Glutamatergic neuron (in vitro differentiated cells): ENCODE measurements at regions not wholly inside any gene's neighbourhood (a gene's known extent, or its start where the extent isn't known, plus 50 kb on each side); places are given as distances from the start of the nearest gene placed in this dataset.

Source experiments
- DNase-seq: peaks from one replicate; pipeline ENCODE4 v3.0.0; 2022
- H3K27ac Mint-ChIP-seq: one replicate; pipeline ENCODE4 v1.8.0; 2020; ENCODE audit warnings: mild to moderate bottlenecking, mixed read lengths, inconsistent platforms; ENCODE audit not compliant: unreplicated experiment
- H3K27me3 Mint-ChIP-seq: one replicate; pipeline ENCODE4 v1.8.0; 2020; ENCODE audit warnings: mild to moderate bottlenecking, moderate library complexity, mixed read lengths, inconsistent platforms; ENCODE audit not compliant: unreplicated experiment
- H3K36me3 Mint-ChIP-seq: one replicate; pipeline ENCODE4 v1.8.0; 2020; ENCODE audit warnings: mild to moderate bottlenecking, mixed read lengths, inconsistent platforms; ENCODE audit not compliant: unreplicated experiment
- H3K4me1 Mint-ChIP-seq: one replicate; pipeline ENCODE4 v1.8.0; 2020; ENCODE audit warnings: mild to moderate bottlenecking, low read depth, mixed read lengths, inconsistent platforms; ENCODE audit not compliant: unreplicated experiment
- H3K4me3 Mint-ChIP-seq: one replicate; pipeline ENCODE4 v1.8.0; 2020; ENCODE audit warnings: mild to moderate bottlenecking, mixed read lengths, inconsistent platforms; ENCODE audit not compliant: unreplicated experiment
- H3K9me3 Mint-ChIP-seq: one replicate; pipeline ENCODE4 v1.8.0; 2020; ENCODE audit warnings: mild to moderate bottlenecking, moderate library complexity, mixed read lengths, inconsistent platforms; ENCODE audit not compliant: unreplicated experiment
- CTCF ChIP-seq: fragments of 200-600 bp; sonication (generic); IDR thresholded peaks from one replicate; pipeline ENCODE4 v1.5.0; 2021; ENCODE audit not compliant: partially characterized antibody, unreplicated experiment

GRCh38 chr15:25535866-25536265 lies 97.0 kb upstream of the UBE3A start:
- no peak for TF ChIP-seq CTCF
- H3K27ac Mint-ChIP-seq: no peak overlapping the region
- H3K4me3 Mint-ChIP-seq: no peak overlapping the region
- no peaks in the 10 kb centered on the region for H3K4me1 Mint-ChIP-seq
- no peaks in the 10 kb centered on the region for H3K36me3 Mint-ChIP-seq
- DNase-seq: no peak
- peaks cover 1% of the 10 kb centered on the region for H3K9me3 Mint-ChIP-seq
- peaks cover 1% of the 10 kb centered on the region for H3K27me3 Mint-ChIP-seq

GRCh38 chr15:25534293-25534692 lies 95.5 kb upstream of the UBE3A start:
- no peak for TF ChIP-seq CTCF
- no peak overlapping the region for H3K27ac Mint-ChIP-seq
- no peak overlapping the region for H3K4me3 Mint-ChIP-seq
- no peaks in the 10 kb centered on the region for H3K4me1 Mint-ChIP-seq
- no peaks in the 10 kb centered on the region for H3K36me3 Mint-ChIP-seq
- H3K9me3 Mint-ChIP-seq: peaks cover 1% of the 10 kb centered on the region
- H3K27me3 Mint-ChIP-seq: peaks cover 1% of the 10 kb centered on the region
- DNase-seq: no peak

- Mint-ChIP-seq H3K4me1 (no peaks in the 10 kb centered on the region), H3K27ac (no peak overlapping the region), H3K36me3 (no peaks in the 10 kb centered on the region), H3K9me3 (peaks cover 4% of the 10 kb centered on the region), H3K27me3 (peaks cover 4% of the 10 kb centered on the region), H3K4me3 (no peak overlapping the region)
- DNase-seq: no peak
- TF ChIP-seq CTCF: no peak
These were observed 93.7 kb upstream of the UBE3A start for GRCh38 chr15:25532269-25533140.

GRCh38 chr15:25529774-25530173 lies 91.0 kb upstream of the UBE3A start:
- no peak overlapping the region for H3K4me3 Mint-ChIP-seq
- peaks cover 5% of the 10 kb centered on the region for H3K27me3 Mint-ChIP-seq
- H3K4me1 Mint-ChIP-seq: no peaks in the 10 kb centered on the region
- H3K9me3 Mint-ChIP-seq: peaks cover 6% of the 10 kb centered on the region
- DNase-seq: no peak
- no peaks in the 10 kb centered on the region for H3K36me3 Mint-ChIP-seq
- H3K27ac Mint-ChIP-seq: no peak overlapping the region
- TF ChIP-seq CTCF: no peak

- DNase-seq: no peak
- H3K27ac Mint-ChIP-seq: no peak overlapping the region
- peaks cover 5% of the 10 kb centered on the region for H3K27me3 Mint-ChIP-seq
- no peaks in the 10 kb centered on the region for H3K4me1 Mint-ChIP-seq
- H3K4me3 Mint-ChIP-seq: no peak overlapping the region
- no peak for TF ChIP-seq CTCF
- peaks cover 6% of the 10 kb centered on the region for H3K9me3 Mint-ChIP-seq
- no peaks in the 10 kb centered on the region for H3K36me3 Mint-ChIP-seq
These were observed 88.3 kb upstream of the UBE3A start for GRCh38 chr15:25527118-25527517.
